K562 (cell line): ENCODE measurements at regions not wholly inside any gene's neighbourhood (a gene's known extent, or its start where the extent isn't known, plus 50 kb on each side); places are given as distances from the start of the nearest gene placed in this dataset.

ENCODE experiments used
- ATF3 ChIP-seq, 2 experiments: fragments of 450-650 bp in 1 of 2; sonication (generic) in 1 of 2; formaldehyde crosslinking in 1 of 2; IDR thresholded peaks in 1 of 2; conservative IDR thresholded peaks in 1 of 2; 2 replicates each; pipeline versions ENCODE4 v1.6.1 to v1.8.1; 2016 to 2023; ENCODE audit warnings: mild to moderate bottlenecking in 2 of 2, moderate library complexity in 2 of 2, inconsistent platforms in 1 of 2, missing genetic modification reagents in 1 of 2
- BCOR ChIP-seq: fragments of 450-650 bp; IDR thresholded peaks from 2 replicates; pipeline ENCODE4 v1.6.1; 2016
- CCNT2 ChIP-seq: IDR thresholded peaks from 2 replicates; pipeline ENCODE4 v1.6.1; 2011; ENCODE audit warnings: borderline replicate concordance, low read depth, mild to moderate bottlenecking, moderate library complexity, mixed read lengths, low read length; ENCODE audit not compliant: insufficient read length; ENCODE audit errors: extremely low read depth
- CREB3 ChIP-seq: fragments of 450-650 bp; conservative IDR thresholded peaks from 2 replicates; pipeline ENCODE4 v1.6.1; 2016; ENCODE audit warnings: missing genetic modification characterization, low read depth, mild to moderate bottlenecking, missing compliant biosample characterization, moderate library complexity
- CREBBP ChIP-seq: IDR thresholded peaks from one replicate; pipeline ENCODE4 v1.6.1; 2012; ENCODE audit warnings: low read depth, mild to moderate bottlenecking, control low read depth, inconsistent platforms, low read length
- EP300 ChIP-seq: IDR thresholded peaks from 2 replicates; pipeline ENCODE4 v1.6.1; 2012; ENCODE audit warnings: low read length, improper control_type of control experiment
- FOXA3 ChIP-seq, 2 experiments: fragments of 450-650 bp in 1 of 2; sonication (generic) in 1 of 2; formaldehyde crosslinking; IDR thresholded peaks in 1 of 2; conservative IDR thresholded peaks in 1 of 2; 2 replicates each; pipeline versions ENCODE4 v1.4.0 to v1.8.0; 2020 to 2022; ENCODE audit warnings: mild to moderate bottlenecking in 2 of 2, missing genetic modification reagents in 1 of 2
- MEIS2 ChIP-seq: fragments of 450-650 bp; IDR thresholded peaks from 2 replicates; pipeline ENCODE4 v1.6.1; 2014; ENCODE audit warnings: mild to moderate bottlenecking; ENCODE audit not compliant: partially characterized antibody
- NFE2L1 ChIP-seq: fragments of 450-650 bp; IDR thresholded peaks from 2 replicates; pipeline ENCODE4 v1.6.1; 2016; ENCODE audit warnings: missing genetic modification characterization, low read depth, mild to moderate bottlenecking, missing compliant biosample characterization, moderate library complexity, borderline replicate concordance
- NR2C2 ChIP-seq, 2 experiments: fragments of 200-800 bp in 1 of 2; sonication (Bioruptor generic) in 1 of 2; sonication (generic) in 1 of 2; formaldehyde crosslinking in 1 of 2; IDR thresholded peaks; 2 replicates each; pipeline versions ENCODE4 v1.6.1 to v1.8.0; 2016 to 2022; ENCODE audit warnings: mild to moderate bottlenecking in 1 of 2, missing compliant biosample characterization in 1 of 2, missing genetic modification characterization in 1 of 2, missing genetic modification reagents in 1 of 2
- PBX2 ChIP-seq, 2 experiments: IDR thresholded peaks in 1 of 2; conservative IDR thresholded peaks in 1 of 2; 2 replicates each; pipeline ENCODE4 v1.6.1; 2016; ENCODE audit warnings: low read depth in 2 of 2, mild to moderate bottlenecking in 1 of 2, missing compliant biosample characterization in 1 of 2, missing genetic modification characterization in 1 of 2, moderate library complexity in 1 of 2
- PHB ChIP-seq: fragments of 250-450 bp; sonication (Bioruptor Pico); IDR thresholded peaks from 2 replicates; pipeline ENCODE4 v1.5.0; 2021
- RFX7 ChIP-seq: fragments of 250-450 bp; sonication (Bioruptor Pico); IDR thresholded peaks from 2 replicates; pipeline ENCODE4 v1.5.1; 2021; ENCODE audit warnings: mild to moderate bottlenecking
- TAF7 ChIP-seq: fragments of 450-650 bp; IDR thresholded peaks from 2 replicates; pipeline ENCODE4 v1.6.1; 2016; ENCODE audit warnings: missing genetic modification characterization, missing compliant biosample characterization
- XRCC3 ChIP-seq: fragments of 450-650 bp; IDR thresholded peaks from 2 replicates; pipeline ENCODE4 v1.6.1; 2017; ENCODE audit warnings: mild to moderate bottlenecking, moderate library complexity
- ZNF175 ChIP-seq: fragments of 200-800 bp; sonication (Bioruptor generic); IDR thresholded peaks from 2 replicates; pipeline ENCODE4 v1.6.1; 2016; ENCODE audit warnings: low read depth, mild to moderate bottlenecking, missing genetic modification characterization, missing compliant biosample characterization
- ZNF212 ChIP-seq: fragments of 450-650 bp; formaldehyde crosslinking; IDR thresholded peaks from 2 replicates; pipeline ENCODE4 v1.4.0; 2020; ENCODE audit warnings: mild to moderate bottlenecking
- ZNF431 ChIP-seq: sonication (generic); formaldehyde crosslinking; IDR thresholded peaks from 2 replicates; pipeline ENCODE4 v1.8.0; 2022; ENCODE audit warnings: mild to moderate bottlenecking, missing genetic modification reagents
- ZNF507 ChIP-seq: conservative IDR thresholded peaks from 2 replicates; pipeline ENCODE4 v1.6.1; 2017; ENCODE audit warnings: missing genetic modification characterization, missing compliant biosample characterization

DNA sequence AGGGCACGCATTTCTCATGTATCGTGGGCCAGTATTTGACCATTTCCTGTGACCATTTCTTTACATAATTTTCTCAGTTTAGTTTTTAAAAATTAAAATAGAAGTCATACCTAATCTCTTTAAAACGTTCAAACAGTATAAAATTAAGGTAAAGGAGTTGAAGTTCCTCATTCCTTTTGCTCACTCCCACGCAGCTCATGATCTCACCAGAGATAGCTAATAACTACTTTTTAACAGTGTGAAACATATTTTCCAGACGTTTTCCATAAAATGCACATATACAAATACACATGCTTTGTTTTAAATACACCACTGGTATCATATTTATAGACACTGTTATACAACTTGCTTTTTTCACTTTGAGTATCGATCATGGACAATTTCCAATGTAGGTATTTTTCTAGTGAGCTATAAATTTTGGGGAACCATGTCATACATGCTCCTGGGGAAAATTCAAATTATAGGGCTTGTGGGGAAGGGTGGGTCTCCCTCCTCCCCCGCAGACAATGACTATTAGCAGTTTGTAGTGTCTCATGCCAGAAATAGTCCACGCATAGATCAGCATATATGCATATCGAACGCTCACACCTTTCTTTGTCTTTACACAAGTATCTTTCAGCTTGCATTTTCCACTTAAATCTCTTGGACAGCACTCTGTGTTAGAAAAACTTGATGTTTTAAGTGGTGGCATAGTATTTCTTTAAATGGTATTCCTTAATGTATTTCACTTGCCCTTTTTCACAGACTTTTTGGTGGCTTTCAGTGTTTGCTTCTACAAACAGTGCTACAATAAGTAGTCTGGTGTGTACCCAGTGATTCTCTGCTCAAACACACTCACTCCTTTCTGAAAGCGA lies 145.5 kb upstream of the ZNF217 start (continued):
- TF ChIP-seq ZNF175 (no peak), NR2C2 (CRISPR knock-in tag; IDR thresholded peaks at IDR 0.05) (no peak), NR2C2 (tag; IDR thresholded peaks at IDR 0.05) (0 out of 2 replicates have a peak, but pooled peaks have one; percentile 43), CCNT2 (no peak), PBX2 (CRISPR knock-in tag; IDR thresholded peaks at IDR 0.05; ENCODE audit: low read depth) (no peak), PBX2 (tag; conservative IDR thresholded peaks at IDR 0.05; ENCODE audit: low read depth) (no peak), ZNF212 (CRISPR knock-in tag) (no peak), CREBBP (no peak), CREB3 (no peak), EP300 (peak; percentile 27), BCOR (no peak), RFX7 (CRISPR knock-in tag) (no peak), FOXA3 (CRISPR knock-in tag; conservative IDR thresholded peaks at IDR 0.05 in 1 of 2, IDR thresholded peaks at IDR 0.05 in 1 of 2) (no peak), ZNF431 (no peak), NFE2L1 (tag) (no peak), TAF7 (tag) (no peak), XRCC3 (no peak), ATF3 (IDR thresholded peaks at IDR 0.05) (peak; percentile 52), ATF3 (CRISPR knock-in tag; conservative IDR thresholded peaks at IDR 0.05) (no peak), MEIS2 (peak; percentile 51), PHB (CRISPR knock-in tag) (no peak), ZNF507 (tag) (no peak)
